ENCODE measurements at regions not wholly inside any gene's neighbourhood (a gene's known extent, or its start where the extent isn't known, plus 50 kb on each side); places are given as distances from the start of the nearest gene placed in this dataset.

- H3K4me1 ChIP-seq: no peaks in the 10 kb centered on the region
- 94 to 97% methylated on average over 1 of the region's 1 CpG for WGBS, 2 donors
- no peak overlapping the region for H3K4me3 ChIP-seq (replicated peaks in 1 of 3)
- intact Hi-C loops (cut with DNase I): no loop called here
- no peaks in the 10 kb centered on the region for H3K9me3 ChIP-seq
- no peaks in the 10 kb centered on the region for H3K27me3 ChIP-seq
- no peak for DNase-seq
- no peak for TF ChIP-seq POLR2A (IDR thresholded peaks at IDR 0.05)
- TF ChIP-seq, protein P1, sequence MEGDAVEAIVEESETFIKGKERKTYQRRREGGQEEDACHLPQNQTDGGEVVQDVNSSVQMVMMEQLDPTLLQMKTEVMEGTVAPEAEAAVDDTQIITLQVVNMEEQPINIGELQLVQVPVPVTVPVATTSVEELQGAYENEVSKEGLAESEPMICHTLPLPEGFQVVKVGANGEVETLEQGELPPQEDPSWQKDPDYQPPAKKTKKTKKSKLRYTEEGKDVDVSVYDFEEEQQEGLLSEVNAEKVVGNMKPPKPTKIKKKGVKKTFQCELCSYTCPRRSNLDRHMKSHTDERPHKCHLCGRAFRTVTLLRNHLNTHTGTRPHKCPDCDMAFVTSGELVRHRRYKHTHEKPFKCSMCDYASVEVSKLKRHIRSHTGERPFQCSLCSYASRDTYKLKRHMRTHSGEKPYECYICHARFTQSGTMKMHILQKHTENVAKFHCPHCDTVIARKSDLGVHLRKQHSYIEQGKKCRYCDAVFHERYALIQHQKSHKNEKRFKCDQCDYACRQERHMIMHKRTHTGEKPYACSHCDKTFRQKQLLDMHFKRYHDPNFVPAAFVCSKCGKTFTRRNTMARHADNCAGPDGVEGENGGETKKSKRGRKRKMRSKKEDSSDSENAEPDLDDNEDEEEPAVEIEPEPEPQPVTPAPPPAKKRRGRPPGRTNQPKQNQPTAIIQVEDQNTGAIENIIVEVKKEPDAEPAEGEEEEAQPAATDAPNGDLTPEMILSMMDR (IDR thresholded peaks at IDR 0.05): no peak
- H3K36me3 ChIP-seq: no peaks in the 10 kb centered on the region
- H3K27ac ChIP-seq: no peak overlapping the region
These were observed 334.3 kb downstream of the GABRB2 start for GRCh38 chr5:161212123-161212712.

- intact Hi-C loops (cut with DNase I): no loop called here
- TF ChIP-seq POLR2A (IDR thresholded peaks at IDR 0.05): no peak
- TF ChIP-seq, protein P1 (IDR thresholded peaks at IDR 0.05): no peak
- DNase-seq: no peak
- Histone ChIP-seq H3K36me3 (no peaks in the 10 kb centered on the region), H3K4me1 (no peaks in the 10 kb centered on the region), H3K27ac (no peak overlapping the region), H3K4me3 (replicated peaks in 1 of 3) (no peak overlapping the region), H3K9me3 (no peaks in the 10 kb centered on the region), H3K27me3 (no peaks in the 10 kb centered on the region)
These were observed 345.0 kb downstream of the GABRB2 start for GRCh38 chr5:161201558-161201957.

DNA sequence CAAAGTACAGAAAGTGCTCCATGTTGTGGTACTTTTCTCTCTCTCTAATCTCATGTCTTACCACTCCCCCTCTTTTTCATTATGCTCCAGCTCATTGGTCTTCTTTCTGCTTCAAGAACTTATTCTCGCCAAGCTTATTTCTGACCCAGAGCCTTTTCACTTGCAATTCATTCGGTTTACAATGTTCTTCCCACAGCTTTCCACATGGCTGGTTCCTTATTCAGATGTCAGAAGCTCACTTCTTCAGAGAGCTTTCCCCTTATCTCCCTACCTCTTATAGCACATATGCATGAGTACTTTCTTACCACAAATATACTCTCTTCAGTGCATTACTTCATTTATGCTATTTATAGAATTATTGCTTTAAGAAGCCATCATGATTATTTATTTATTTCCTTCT, 338.8 kb upstream of the ATP10B start:
- no peak for DNase-seq
- Histone ChIP-seq H3K4me3 (replicated peaks in 1 of 3) (no peak overlapping the region), H3K36me3 (no peaks in the 10 kb centered on the region), H3K9me3 (no peaks in the 10 kb centered on the region), H3K27ac (no peak overlapping the region), H3K4me1 (no peaks in the 10 kb centered on the region), H3K27me3 (no peaks in the 10 kb centered on the region)
- 37 to 40% methylated on average over 2 of the region's 2 CpGs for WGBS, 2 donors
- no peak for TF ChIP-seq POLR2A (IDR thresholded peaks at IDR 0.05)
- TF ChIP-seq, protein P1 (IDR thresholded peaks at IDR 0.05): no peak
- intact Hi-C loops (cut with DNase I): no loop called here

DNA sequence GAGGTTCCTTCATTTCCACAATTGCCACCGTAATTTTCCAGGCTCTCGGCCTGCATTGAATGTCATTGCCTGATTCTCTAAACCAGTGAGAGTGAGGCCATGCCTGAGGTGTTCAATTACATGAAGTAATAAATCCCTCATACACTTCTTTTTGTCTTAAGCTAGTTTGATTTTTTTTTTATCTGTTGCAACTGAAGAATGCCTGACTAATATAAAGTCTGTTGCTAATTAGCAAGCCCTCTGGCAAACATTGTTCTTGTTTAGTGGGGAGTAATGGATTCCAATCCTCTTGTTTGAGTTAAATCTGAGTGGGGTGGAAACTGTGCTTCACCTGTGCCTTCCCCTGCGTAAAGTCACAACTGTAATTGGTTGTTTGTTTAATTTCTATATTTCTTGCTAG, 338.1 kb upstream of the ATP10B start:
- WGBS, 2 donors: 78 to 94% methylated on average over 3 of the region's 3 CpGs
- H3K27me3 ChIP-seq: no peaks in the 10 kb centered on the region

DNA sequence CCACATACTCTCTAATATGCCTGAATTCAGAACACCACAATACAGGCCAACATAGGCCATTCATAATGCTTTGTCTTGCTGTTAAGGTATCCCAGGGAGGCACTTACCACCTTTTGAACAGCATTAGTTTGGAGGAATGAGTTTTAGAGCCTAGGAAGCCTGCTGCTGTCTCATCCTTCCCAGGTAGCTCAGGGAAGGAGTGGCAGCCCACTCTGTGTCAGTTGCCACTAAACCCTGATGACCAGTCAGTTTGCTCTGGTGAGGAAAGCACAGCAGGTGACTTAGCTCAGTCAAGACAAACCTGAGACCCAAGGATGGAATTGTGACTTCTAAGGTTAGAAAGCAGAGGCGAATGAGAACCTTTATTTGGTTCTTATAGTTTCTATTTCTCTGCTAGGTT, 337.4 kb upstream of the ATP10B start:
- intact Hi-C loops (cut with DNase I): no loop called here

More for the DNA sequence above, 338.1 kb upstream of the ATP10B start:
- Histone ChIP-seq H3K4me1 (no peaks in the 10 kb centered on the region), H3K36me3 (no peaks in the 10 kb centered on the region), H3K9me3 (no peaks in the 10 kb centered on the region), H3K4me3 (replicated peaks in 1 of 3) (no peak overlapping the region), H3K27ac (no peak overlapping the region)
- no peak for DNase-seq
- intact Hi-C loops (cut with DNase I): no loop called here
- TF ChIP-seq, protein P1 (IDR thresholded peaks at IDR 0.05): no peak
- no peak for TF ChIP-seq POLR2A (IDR thresholded peaks at IDR 0.05)

More for the DNA sequence above, 337.4 kb upstream of the ATP10B start:
- no peak for TF ChIP-seq POLR2A (IDR thresholded peaks at IDR 0.05)
- TF ChIP-seq, protein P1 (IDR thresholded peaks at IDR 0.05): no peak
- no peak for DNase-seq
- Histone ChIP-seq H3K4me1 (no peaks in the 10 kb centered on the region), H3K36me3 (no peaks in the 10 kb centered on the region), H3K27ac (no peak overlapping the region), H3K4me3 (replicated peaks in 1 of 3) (no peak overlapping the region), H3K9me3 (no peaks in the 10 kb centered on the region), H3K27me3 (no peaks in the 10 kb centered on the region)
- 97 to 100% methylated on average over 1 of the region's 1 CpG for WGBS, 2 donors
